ENCODE measurements at regions not wholly inside any gene's neighbourhood (a gene's known extent, or its start where the extent isn't known, plus 50 kb on each side); places are given as distances from the start of the nearest gene placed in this dataset.
A peak's percentile ranks its signal among the peaks of the same experiment; 100 is the strongest.

- DNase-seq: no peak
- Histone ChIP-seq H3K36me3 (ENCODE audit: insufficient read depth, low read length) (no peaks in the 10 kb centered on the region), H3K79me2 (ENCODE audit: low read length) (peaks cover 4% of the 10 kb centered on the region; the same call in 1 of the 2 replicates), H3K9me2 (replicated peaks; ENCODE audit: insufficient read depth, low read length) (no peaks in the 10 kb centered on the region), H3K9ac (ENCODE audit: low read length) (no peak overlapping the region), H3K4me2 (ENCODE audit: low read depth, low read length, poor library complexity, severe bottlenecking) (no peak overlapping the region), H3K4me1 (ENCODE audit: low read length) (no peaks in the 10 kb centered on the region), H3K27me3 (ENCODE audit: low read length) (no peaks in the 10 kb centered on the region), H4K20me1 (ENCODE audit: insufficient read depth, low read depth, low read length) (no peaks in the 10 kb centered on the region), H2AFZ (ENCODE audit: low read length) (no peak overlapping the region), H3K9me3 (ENCODE audit: low read length) (no peaks in the 10 kb centered on the region), H3K27ac (ENCODE audit: low read length) (no peak overlapping the region), H3K4me3 (ENCODE audit: low read length) (no peak overlapping the region)
Measured at GRCh38 chr16:76654088-76654820, 377.1 kb downstream of the CNTNAP4 start.

GRCh38 chr16:76656994-76657393 lies 379.8 kb downstream of the CNTNAP4 start:
- no peak overlapping the region for H3K9ac ChIP-seq (ENCODE audit: low read length)
- no peaks in the 10 kb centered on the region for H3K9me3 ChIP-seq (ENCODE audit: low read length)

GRCh38 chr16:76661691-76662235 lies 384.6 kb downstream of the CNTNAP4 start:
- H3K4me3 ChIP-seq (ENCODE audit: low read length): no peak overlapping the region
- H3K9ac ChIP-seq (ENCODE audit: low read length): no peak overlapping the region
- H3K36me3 ChIP-seq (ENCODE audit: insufficient read depth, low read length): no peaks in the 10 kb centered on the region
- H3K27me3 ChIP-seq (ENCODE audit: low read length): no peaks in the 10 kb centered on the region
- H3K4me2 ChIP-seq (ENCODE audit: low read depth, low read length, poor library complexity, severe bottlenecking): no peak overlapping the region
- no peak overlapping the region for H3K27ac ChIP-seq (ENCODE audit: low read length)
- no peak overlapping the region for H2AFZ ChIP-seq (ENCODE audit: low read length)
- H3K9me2 ChIP-seq (replicated peaks; ENCODE audit: insufficient read depth, low read length): no peaks in the 10 kb centered on the region
- DNase-seq: no peak
- H4K20me1 ChIP-seq (ENCODE audit: insufficient read depth, low read depth, low read length): no peaks in the 10 kb centered on the region
- no peaks in the 10 kb centered on the region for H3K4me1 ChIP-seq (ENCODE audit: low read length)
- H3K79me2 ChIP-seq (ENCODE audit: low read length): no peaks in the 10 kb centered on the region
- H3K9me3 ChIP-seq (ENCODE audit: low read length): no peaks in the 10 kb centered on the region

More at GRCh38 chr16:76656994-76657393, 379.8 kb downstream of the CNTNAP4 start:
- H3K27ac ChIP-seq (ENCODE audit: low read length): no peak overlapping the region
- H3K4me2 ChIP-seq (ENCODE audit: low read depth, low read length, poor library complexity, severe bottlenecking): no peak overlapping the region
- no peaks in the 10 kb centered on the region for H4K20me1 ChIP-seq (ENCODE audit: insufficient read depth, low read depth, low read length)
- no peak overlapping the region for H3K4me3 ChIP-seq (ENCODE audit: low read length)
- H3K79me2 ChIP-seq (ENCODE audit: low read length): peaks cover 4% of the 10 kb centered on the region; the same call in 1 of the 2 replicates
- DNase-seq: no peak
- H2AFZ ChIP-seq (ENCODE audit: low read length): no peak overlapping the region
- no peaks in the 10 kb centered on the region for H3K27me3 ChIP-seq (ENCODE audit: low read length)
- H3K36me3 ChIP-seq (ENCODE audit: insufficient read depth, low read length): no peaks in the 10 kb centered on the region
- H3K9me2 ChIP-seq (replicated peaks; ENCODE audit: insufficient read depth, low read length): no peaks in the 10 kb centered on the region
- no peaks in the 10 kb centered on the region for H3K4me1 ChIP-seq (ENCODE audit: low read length)

- no peaks in the 10 kb centered on the region for H3K9me2 ChIP-seq (replicated peaks; ENCODE audit: insufficient read depth, low read length)
- no peak overlapping the region for H2AFZ ChIP-seq (ENCODE audit: low read length)
- no peaks in the 10 kb centered on the region for H4K20me1 ChIP-seq (ENCODE audit: insufficient read depth, low read depth, low read length)
- no peak for DNase-seq
- H3K4me1 ChIP-seq (ENCODE audit: low read length): no peaks in the 10 kb centered on the region
- H3K79me2 ChIP-seq (ENCODE audit: low read length): no peaks in the 10 kb centered on the region
- H3K4me2 ChIP-seq (ENCODE audit: low read depth, low read length, poor library complexity, severe bottlenecking): no peak overlapping the region
- no peaks in the 10 kb centered on the region for H3K27me3 ChIP-seq (ENCODE audit: low read length)
- no peaks in the 10 kb centered on the region for H3K36me3 ChIP-seq (ENCODE audit: insufficient read depth, low read length)
- no peak overlapping the region for H3K9ac ChIP-seq (ENCODE audit: low read length)
- H3K27ac ChIP-seq (ENCODE audit: low read length): no peak overlapping the region
- no peak overlapping the region for H3K4me3 ChIP-seq (ENCODE audit: low read length)
- no peaks in the 10 kb centered on the region for H3K9me3 ChIP-seq (ENCODE audit: low read length)
Measured at GRCh38 chr16:76665571-76666275, 388.5 kb downstream of the CNTNAP4 start.

- Histone ChIP-seq H3K9me2 (replicated peaks; ENCODE audit: insufficient read depth, low read length) (no peaks in the 10 kb centered on the region), H3K36me3 (ENCODE audit: insufficient read depth, low read length) (no peaks in the 10 kb centered on the region)
- DNase-seq: peak; percentile 46
Measured at GRCh38 chr16:76668207-76668725, 391.1 kb downstream of the CNTNAP4 start.

GRCh38 chr16:76669288-76669687 lies 392.1 kb downstream of the CNTNAP4 start:
- Histone ChIP-seq H3K4me1 (ENCODE audit: low read length) (no peaks in the 10 kb centered on the region), H3K79me2 (ENCODE audit: low read length) (no peaks in the 10 kb centered on the region), H3K9me2 (replicated peaks; ENCODE audit: insufficient read depth, low read length) (no peaks in the 10 kb centered on the region), H4K20me1 (ENCODE audit: insufficient read depth, low read depth, low read length) (no peaks in the 10 kb centered on the region), H3K27ac (ENCODE audit: low read length) (no peak overlapping the region), H3K9me3 (ENCODE audit: low read length) (no peaks in the 10 kb centered on the region), H3K27me3 (ENCODE audit: low read length) (no peaks in the 10 kb centered on the region), H3K4me3 (ENCODE audit: low read length) (no peak overlapping the region), H3K4me2 (ENCODE audit: low read depth, low read length, poor library complexity, severe bottlenecking) (no peak overlapping the region), H2AFZ (ENCODE audit: low read length) (no peak overlapping the region), H3K9ac (ENCODE audit: low read length) (no peak overlapping the region), H3K36me3 (ENCODE audit: insufficient read depth, low read length) (no peaks in the 10 kb centered on the region)
- no peak for DNase-seq

More at GRCh38 chr16:76668207-76668725, 391.1 kb downstream of the CNTNAP4 start:
- Histone ChIP-seq H3K4me2 (ENCODE audit: low read depth, low read length, poor library complexity, severe bottlenecking) (no peak overlapping the region), H3K4me1 (ENCODE audit: low read length) (no peaks in the 10 kb centered on the region), H4K20me1 (ENCODE audit: insufficient read depth, low read depth, low read length) (no peaks in the 10 kb centered on the region), H3K27me3 (ENCODE audit: low read length) (no peaks in the 10 kb centered on the region), H3K79me2 (ENCODE audit: low read length) (no peaks in the 10 kb centered on the region), H3K9ac (ENCODE audit: low read length) (no peak overlapping the region), H3K9me3 (ENCODE audit: low read length) (no peaks in the 10 kb centered on the region), H2AFZ (ENCODE audit: low read length) (no peak overlapping the region), H3K4me3 (ENCODE audit: low read length) (no peak overlapping the region), H3K27ac (ENCODE audit: low read length) (no peak overlapping the region)

GRCh38 chr16:76670125-76670857 lies 393.1 kb downstream of the CNTNAP4 start:
- Histone ChIP-seq H3K27me3 (ENCODE audit: low read length) (no peaks in the 10 kb centered on the region), H3K27ac (ENCODE audit: low read length) (no peak overlapping the region), H2AFZ (ENCODE audit: low read length) (no peak overlapping the region), H3K4me3 (ENCODE audit: low read length) (no peak overlapping the region), H3K4me1 (ENCODE audit: low read length) (no peaks in the 10 kb centered on the region), H3K9ac (ENCODE audit: low read length) (no peak overlapping the region), H3K4me2 (ENCODE audit: low read depth, low read length, poor library complexity, severe bottlenecking) (no peak overlapping the region), H3K9me3 (ENCODE audit: low read length) (no peaks in the 10 kb centered on the region), H3K9me2 (replicated peaks; ENCODE audit: insufficient read depth, low read length) (no peaks in the 10 kb centered on the region), H3K36me3 (ENCODE audit: insufficient read depth, low read length) (no peaks in the 10 kb centered on the region), H3K79me2 (ENCODE audit: low read length) (no peaks in the 10 kb centered on the region), H4K20me1 (ENCODE audit: insufficient read depth, low read depth, low read length) (no peaks in the 10 kb centered on the region)
- no peak for DNase-seq

- H3K4me2 ChIP-seq (ENCODE audit: low read depth, low read length, poor library complexity, severe bottlenecking): no peak overlapping the region
- H3K36me3 ChIP-seq (ENCODE audit: insufficient read depth, low read length): no peaks in the 10 kb centered on the region
- H3K27ac ChIP-seq (ENCODE audit: low read length): no peak overlapping the region
- DNase-seq: no peak
- H3K79me2 ChIP-seq (ENCODE audit: low read length): no peaks in the 10 kb centered on the region
- no peaks in the 10 kb centered on the region for H3K9me3 ChIP-seq (ENCODE audit: low read length)
- H2AFZ ChIP-seq (ENCODE audit: low read length): no peak overlapping the region
- no peaks in the 10 kb centered on the region for H3K27me3 ChIP-seq (ENCODE audit: low read length)
- no peaks in the 10 kb centered on the region for H3K9me2 ChIP-seq (replicated peaks; ENCODE audit: insufficient read depth, low read length)
- no peaks in the 10 kb centered on the region for H4K20me1 ChIP-seq (ENCODE audit: insufficient read depth, low read depth, low read length)
- no peaks in the 10 kb centered on the region for H3K4me1 ChIP-seq (ENCODE audit: low read length)
- no peak overlapping the region for H3K4me3 ChIP-seq (ENCODE audit: low read length)
- H3K9ac ChIP-seq (ENCODE audit: low read length): no peak overlapping the region
Measured at GRCh38 chr16:76676356-76676755, 399.2 kb downstream of the CNTNAP4 start.
